ENCODE measurements at regions not wholly inside any gene's neighbourhood (a gene's known extent, or its start where the extent isn't known, plus 50 kb on each side); places are given as distances from the start of the nearest gene placed in this dataset.
"Not testable (repeated sequence)": the region's sequence is repeated elsewhere in the genome, so short reads cannot be mapped to it uniquely, and the experiment has no call there.

DNA sequence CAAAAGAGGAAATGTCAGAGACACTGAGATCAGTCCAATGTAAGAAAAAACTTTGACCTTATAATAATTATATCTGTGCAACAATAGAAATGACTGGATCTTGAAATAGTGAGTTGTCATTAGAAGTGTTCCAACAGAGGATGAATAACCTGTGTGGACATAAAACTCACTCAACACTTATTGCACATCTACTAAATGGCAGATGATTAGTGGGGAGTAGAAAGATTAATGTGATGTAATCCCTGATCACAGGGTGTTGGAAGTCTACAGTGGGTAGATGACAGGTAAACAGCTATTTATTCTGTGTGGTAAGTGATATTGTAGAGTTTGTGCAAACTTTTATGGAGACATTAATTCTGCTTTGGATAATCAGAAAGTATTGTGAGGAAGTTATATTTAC, 177.3 kb upstream of the HMHB1 start:
- DNase-seq (ENCODE audit: low read depth): no peak

GRCh38 chr5:143629871-143630659, 181.9 kb upstream of the HMHB1 start:
- peak; percentile 85 for DNase-seq (ENCODE audit: low read depth)

DNA sequence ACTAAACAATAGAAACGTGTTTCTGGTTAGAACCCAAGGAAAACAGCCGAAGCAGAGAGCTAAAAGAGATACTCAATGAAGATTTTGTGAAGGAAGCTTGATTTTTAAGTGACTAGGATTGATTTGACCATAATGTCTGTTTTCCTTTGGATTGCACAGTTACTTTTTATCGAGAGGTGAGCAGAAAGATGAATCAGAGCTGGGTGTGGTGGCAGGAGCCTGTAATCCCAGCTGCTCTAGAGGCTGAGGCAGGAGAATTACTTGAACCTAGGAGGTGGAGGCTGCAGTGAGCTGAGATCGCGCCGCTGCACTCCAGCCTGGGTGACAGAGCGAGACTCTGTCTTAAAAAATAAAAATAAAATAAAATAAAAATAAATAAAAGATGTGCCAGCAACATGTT, 186.9 kb upstream of the HMHB1 start:
- DNase-seq (ENCODE audit: low read depth): not testable (repeated sequence)

GRCh38 chr5:143624465-143624864, 187.5 kb upstream of the HMHB1 start:
- no peak for DNase-seq (ENCODE audit: low read depth)

- DNase-seq (ENCODE audit: low read depth): no peak
Observed at GRCh38 chr5:143619040-143619439, 192.9 kb upstream of the HMHB1 start.

- DNase-seq (ENCODE audit: low read depth): no peak
Observed at GRCh38 chr5:143618141-143618540, 193.8 kb upstream of the HMHB1 start.

DNA sequence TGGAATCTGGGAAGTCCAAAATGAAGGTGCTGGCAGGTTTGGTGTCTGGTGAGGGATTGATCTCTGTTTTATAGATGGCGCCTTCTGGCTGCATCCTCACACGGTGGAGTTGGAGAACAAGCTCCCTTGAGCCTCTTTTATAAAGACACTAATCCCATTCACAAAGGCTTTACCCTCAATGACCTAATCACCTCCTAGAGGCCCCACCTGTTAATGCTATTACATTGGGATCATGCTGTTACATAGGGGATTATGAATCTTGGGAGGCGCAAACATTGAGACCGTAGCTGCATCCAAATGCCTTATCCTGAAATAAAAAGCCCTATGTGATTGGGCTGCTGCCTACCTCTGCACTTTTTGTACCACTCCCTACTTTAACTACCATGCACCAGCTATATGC, 197.1 kb upstream of the HMHB1 start:
- DNase-seq (ENCODE audit: low read depth): no peak

DNA sequence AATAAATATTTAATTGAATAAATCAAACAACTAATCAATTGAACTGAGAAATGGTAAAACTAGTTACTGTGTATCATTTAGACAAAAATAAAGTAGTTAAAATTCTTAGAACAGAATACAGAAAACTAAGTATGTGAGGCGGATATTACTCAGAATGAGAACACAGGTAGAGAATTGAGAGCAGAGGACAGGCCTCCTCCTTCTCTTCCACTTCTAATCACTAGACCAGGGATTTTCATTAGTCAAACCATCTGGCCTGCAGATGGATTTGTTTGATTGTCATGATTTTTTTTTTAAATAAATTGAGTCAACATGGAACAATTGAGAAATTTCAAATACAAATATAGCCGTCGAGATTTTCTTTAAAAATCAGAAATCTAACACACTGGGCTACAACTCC, 198.6 kb upstream of the HMHB1 start:
- DNase-seq (ENCODE audit: low read depth): no peak

DNA sequence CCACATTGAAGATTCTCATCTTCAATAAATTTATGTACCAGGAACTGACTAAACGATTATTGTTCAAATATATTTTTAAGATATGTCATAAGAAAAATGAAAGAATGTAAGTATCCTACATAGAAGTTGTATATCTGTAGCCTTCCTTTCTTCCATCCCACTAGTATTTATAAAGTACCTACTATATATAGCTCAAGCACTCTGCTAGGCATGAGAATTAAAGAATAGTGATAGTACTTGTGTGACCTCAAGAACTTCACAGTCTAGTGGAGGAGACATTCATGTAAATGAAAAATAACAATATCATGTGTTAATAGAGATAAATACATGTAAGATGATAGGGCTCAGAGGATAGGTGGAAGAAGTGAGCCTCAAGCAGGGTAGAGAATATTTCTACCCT, 201.0 kb upstream of the HMHB1 start:
- DNase-seq (ENCODE audit: low read depth): no peak

DNA sequence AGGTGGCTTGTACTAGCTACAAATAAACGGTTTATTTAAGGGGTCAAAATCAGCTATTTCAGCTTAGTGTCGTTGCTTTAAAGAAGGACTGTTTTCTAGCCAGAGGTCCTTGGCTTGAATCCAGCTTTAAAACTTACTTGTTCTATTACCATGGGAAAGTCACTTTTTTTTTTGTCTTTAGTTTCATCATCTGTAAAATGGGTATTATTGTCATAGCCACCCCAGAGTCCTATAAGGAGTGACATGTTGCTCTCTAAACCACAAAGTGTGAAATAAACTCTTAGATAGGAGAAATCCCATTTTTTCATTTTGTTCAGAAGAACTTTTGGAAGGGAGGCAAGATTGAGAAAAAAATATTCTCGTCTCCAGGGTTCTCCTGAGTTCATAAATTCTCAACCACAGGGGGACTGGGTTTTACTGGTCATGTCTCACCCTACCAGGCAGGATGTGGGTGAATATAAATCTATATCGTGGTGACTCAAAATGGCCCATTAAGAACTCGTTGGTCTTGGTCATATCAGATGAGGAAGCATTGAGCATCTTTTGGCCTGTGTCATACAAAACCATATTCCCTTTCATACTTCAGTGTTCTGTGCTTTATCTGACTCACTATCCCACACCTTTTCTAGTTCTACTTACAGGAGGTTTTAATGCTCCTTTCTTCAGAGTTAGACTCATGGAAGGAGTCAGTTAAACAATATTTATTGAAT, 202.7 kb upstream of the NR3C1 start:
- peak; percentile 83 for DNase-seq (ENCODE audit: low read depth)

DNA sequence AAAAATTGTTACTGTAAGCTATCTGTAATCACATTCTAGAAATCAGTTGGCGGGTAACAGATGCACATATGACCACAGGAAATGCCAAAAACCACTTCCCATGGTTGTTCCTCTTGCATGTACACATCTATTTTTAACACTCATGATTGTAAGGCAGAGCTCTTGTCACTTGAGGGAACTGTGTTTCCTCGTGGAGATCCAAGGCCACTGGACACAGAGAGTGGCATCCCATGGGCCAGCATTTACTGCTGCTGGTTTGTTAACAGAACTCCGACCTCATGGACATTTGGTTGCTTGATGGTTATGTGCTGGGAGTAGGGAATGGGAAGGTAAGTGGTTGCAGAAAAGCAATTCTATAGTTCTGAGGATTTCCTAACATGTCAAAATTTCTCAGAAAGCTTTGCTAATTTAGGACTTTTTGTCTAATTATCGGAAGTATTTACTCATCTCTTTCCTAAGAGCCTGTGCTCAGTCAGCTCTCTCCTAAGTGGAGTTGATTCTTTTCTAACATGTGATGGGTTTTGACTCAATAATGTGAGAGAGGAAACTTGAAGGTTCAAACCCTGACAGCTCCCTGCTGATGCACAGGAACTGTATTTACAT, 202.0 kb upstream of the NR3C1 start:
- peak; percentile 37 for DNase-seq (ENCODE audit: low read depth)

GRCh38 chr5:143601917-143602333, 198.4 kb upstream of the NR3C1 start:
- DNase-seq (ENCODE audit: low read depth): no peak

DNA sequence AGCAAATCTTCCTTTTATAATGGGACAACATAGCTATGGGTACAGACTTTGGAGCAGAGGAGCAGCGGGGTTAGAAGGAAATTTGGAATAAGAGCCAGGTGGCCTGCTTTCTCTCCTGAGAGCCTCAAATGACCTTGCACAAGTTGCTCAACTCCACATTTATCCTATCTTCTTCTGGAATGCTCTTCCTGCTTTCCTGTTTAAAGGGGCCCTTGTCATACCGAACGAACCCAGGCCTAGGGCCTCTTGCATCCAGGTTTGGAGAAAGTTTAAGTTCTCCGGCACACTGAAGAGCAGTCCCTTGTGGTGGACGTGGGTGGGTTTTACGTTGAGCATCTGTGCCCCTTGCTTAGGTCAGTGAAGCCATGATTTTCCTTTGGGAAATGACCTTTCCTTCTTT, 197.9 kb upstream of the NR3C1 start:
- DNase-seq (ENCODE audit: low read depth): no peak

GRCh38 chr5:143600396-143601075, 197.1 kb upstream of the NR3C1 start:
- DNase-seq (ENCODE audit: low read depth): no peak

DNA sequence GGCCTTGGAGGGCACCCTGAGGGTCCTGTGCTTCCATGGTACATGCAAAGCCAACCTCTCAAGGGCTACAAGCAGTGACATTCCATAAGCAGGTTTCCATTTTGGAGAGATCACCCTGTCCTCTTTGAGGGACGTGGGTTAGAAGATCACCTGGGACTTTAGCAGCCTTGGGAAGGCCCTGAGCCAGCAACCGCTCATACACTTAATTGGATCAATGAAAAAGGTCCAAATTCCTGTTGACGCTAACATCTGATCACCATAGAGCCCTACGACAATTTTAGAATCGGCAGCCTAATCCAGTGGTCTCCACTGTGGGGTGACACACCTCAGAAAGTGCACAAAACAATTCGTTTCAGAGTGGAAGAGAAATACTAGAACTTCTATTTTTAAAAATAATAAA, 196.0 kb upstream of the NR3C1 start:
- DNase-seq (ENCODE audit: low read depth): no peak

GRCh38 chr5:143596824-143597223, 193.3 kb upstream of the NR3C1 start:
- no peak for DNase-seq (ENCODE audit: low read depth)

- peak; percentile 90 for DNase-seq (ENCODE audit: low read depth)
Observed at GRCh38 chr5:143594902-143595818, 191.7 kb upstream of the NR3C1 start.

DNA sequence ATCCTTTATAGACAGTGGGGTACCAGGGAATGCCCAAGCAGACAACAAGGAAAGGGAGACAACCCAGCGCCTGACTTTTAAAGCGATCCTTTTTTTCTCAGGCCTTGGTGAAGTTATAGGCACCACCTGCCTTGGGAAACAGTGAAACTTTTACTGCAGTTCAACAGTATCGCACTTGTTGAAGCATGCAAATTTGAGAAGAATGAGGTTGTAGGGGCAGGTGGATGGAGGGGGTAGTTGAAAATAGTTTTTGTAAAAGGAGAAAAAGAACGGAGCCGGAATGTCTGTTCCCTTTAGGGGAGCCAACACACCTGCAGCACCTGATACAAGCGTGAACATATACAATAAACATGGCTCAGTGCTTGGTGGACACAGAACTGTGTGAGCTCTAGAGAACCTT, 190.2 kb upstream of the NR3C1 start:
- DNase-seq (ENCODE audit: low read depth): no peak

- peak; percentile 45 for DNase-seq (ENCODE audit: low read depth)
Observed at GRCh38 chr5:143592648-143593047, 189.2 kb upstream of the NR3C1 start.

GRCh38 chr5:143588933-143589662, 185.6 kb upstream of the NR3C1 start:
- no peak for DNase-seq (ENCODE audit: low read depth)

GRCh38 chr5:143588121-143588520, 184.6 kb upstream of the NR3C1 start:
- DNase-seq (ENCODE audit: low read depth): not testable (repeated sequence)

All from M059J (cell line).